Neural cell (in vitro differentiated cells): ENCODE measurements at regions not wholly inside any gene's neighbourhood (a gene's known extent, or its start where the extent isn't known, plus 50 kb on each side); places are given as distances from the start of the nearest gene placed in this dataset.

ENCODE experiments used
- H2AFZ ChIP-seq: fragments of 200-600, 300-800 bp; sonication (generic), shearing (Covaris generic); 2 replicates; pipeline ENCODE4 v1.6.0; 2014; ENCODE audit warnings: low read depth, mild to moderate bottlenecking, antibody characterized with exemption, low read length, moderate library complexity
- H3F3A ChIP-seq: fragments of 200-600 bp; shearing (Covaris generic); 2 replicates; pipeline ENCODE4 v1.6.1; 2016; ENCODE audit warnings: mild to moderate bottlenecking, moderate library complexity, mixed read lengths, antibody characterized with exemption, low read length; ENCODE audit not compliant: insufficient read depth, poor library complexity, severe bottlenecking
- H3K27ac ChIP-seq: fragments of 200-600, 300-800 bp; sonication (generic), shearing (Covaris generic); 2 replicates; pipeline ENCODE4 v1.5.1; 2014; ENCODE audit warnings: mild to moderate bottlenecking, low read length, moderate library complexity
- H3K27me3 ChIP-seq: fragments of 300-800, 200-600 bp; sonication (generic), shearing (Covaris generic); 2 replicates; pipeline ENCODE4 v1.6.0; 2014; ENCODE audit warnings: mild to moderate bottlenecking, low read depth, low read length, moderate library complexity; ENCODE audit not compliant: insufficient read depth
- H3K36me3 ChIP-seq: fragments of 300-800, 200-600 bp; sonication (generic), shearing (Covaris generic); 2 replicates; pipeline ENCODE4 v1.5.1; 2014; ENCODE audit warnings: mild to moderate bottlenecking, antibody characterized with exemption, low read length, moderate library complexity; ENCODE audit not compliant: insufficient read depth
- H3K4me2 ChIP-seq: fragments of 300-800, 200-600 bp; sonication (generic), shearing (Covaris generic); 2 replicates; pipeline ENCODE4 v1.6.0; 2014; ENCODE audit warnings: mild to moderate bottlenecking, low read length
- H3K4me3 ChIP-seq: fragments of 300-800, 200-600 bp; sonication (generic), shearing (Covaris generic); 2 replicates; pipeline ENCODE4 v1.5.1; 2014; ENCODE audit warnings: mild to moderate bottlenecking, low read length, moderate library complexity
- H3K79me2 ChIP-seq: fragments of 200-600 bp; shearing (Covaris generic); replicated peaks from 2 replicates; pipeline ENCODE4 v1.6.0; 2014; ENCODE audit warnings: mild to moderate bottlenecking, low read length, moderate library complexity; ENCODE audit not compliant: insufficient read depth
- H3K9ac ChIP-seq: fragments of 300-800, 200-600 bp; sonication (generic), shearing (Covaris generic); 2 replicates; pipeline ENCODE4 v1.6.1; 2016; ENCODE audit warnings: mild to moderate bottlenecking, low read length, mixed read lengths
- H3K9me2 ChIP-seq: fragments of 200-600 bp; shearing (Covaris generic); 2 replicates; pipeline ENCODE4 v1.6.1; 2016; ENCODE audit warnings: mild to moderate bottlenecking, low read length, mixed read lengths; ENCODE audit not compliant: insufficient read depth
- H3K9me3 ChIP-seq: fragments of 200-600, 300-800 bp; sonication (generic), shearing (Covaris generic); 2 replicates; pipeline ENCODE4 v1.6.1; 2016; ENCODE audit warnings: mild to moderate bottlenecking, mixed run types, low read length, moderate library complexity, mixed read lengths
- H4K20me1 ChIP-seq: fragments of 200-600 bp; shearing (Covaris generic); 2 replicates; pipeline ENCODE4 v1.6.1; 2016; ENCODE audit warnings: mild to moderate bottlenecking, mixed run types; ENCODE audit not compliant: insufficient read depth
- CTCF ChIP-seq: fragments of 450-650 bp; IDR thresholded peaks from 2 replicates; pipeline ENCODE4 v1.5.1; 2014; ENCODE audit warnings: antibody characterized with exemption, mild to moderate bottlenecking, moderate library complexity; ENCODE audit not compliant: poor library complexity, severe bottlenecking
- EP300 ChIP-seq: fragments of 450-650 bp; conservative IDR thresholded peaks from 2 replicates; pipeline ENCODE4 v1.6.1; 2014; ENCODE audit warnings: antibody characterized with exemption, mild to moderate bottlenecking, moderate library complexity; ENCODE audit not compliant: poor library complexity, severe bottlenecking
- EZH2 ChIP-seq: fragments of 200-600, 300-800 bp; shearing (Covaris generic), sonication (generic); IDR thresholded peaks from 2 replicates; pipeline ENCODE4 v1.6.1; 2014; ENCODE audit warnings: antibody characterized with exemption, low read length, borderline replicate concordance, mild to moderate bottlenecking; ENCODE audit not compliant: insufficient read depth, poor library complexity, severe bottlenecking
- MXI1 ChIP-seq: fragments of 450-650 bp; conservative IDR thresholded peaks from 2 replicates; pipeline ENCODE4 v1.6.1; 2014; ENCODE audit warnings: antibody characterized with exemption, mild to moderate bottlenecking; ENCODE audit not compliant: poor library complexity, severe bottlenecking
- POLR2AphosphoS5 ChIP-seq: IDR thresholded peaks from 2 replicates; pipeline ENCODE4 v1.6.1; 2012
- RAD21 ChIP-seq: fragments of 450-650 bp; conservative IDR thresholded peaks from 2 replicates; pipeline ENCODE4 v1.6.1; 2014; ENCODE audit warnings: antibody characterized with exemption, mild to moderate bottlenecking, moderate library complexity
- REST ChIP-seq: IDR thresholded peaks from 2 replicates; pipeline ENCODE4 v1.6.1; 2012; ENCODE audit warnings: borderline replicate concordance
- SMC3 ChIP-seq: fragments of 450-650 bp; conservative IDR thresholded peaks from 2 replicates; pipeline ENCODE4 v1.6.1; 2014; ENCODE audit warnings: antibody characterized with exemption, mild to moderate bottlenecking, moderate library complexity; ENCODE audit not compliant: poor library complexity
- TAF1 ChIP-seq: IDR thresholded peaks from 2 replicates; pipeline ENCODE4 v1.6.1; 2012; ENCODE audit warnings: low read depth

- Histone ChIP-seq H3K27ac (no peak overlapping the region), H3K9me3 (no peaks in the 10 kb centered on the region), H3K9ac (no peak overlapping the region), H3K9me2 (no peaks in the 10 kb centered on the region), H4K20me1 (no peaks in the 10 kb centered on the region), H2AFZ (no peak overlapping the region), H3K27me3 (no peaks in the 10 kb centered on the region), H3K79me2 (no peaks in the 10 kb centered on the region), H3K4me3 (no peak overlapping the region), H3K36me3 (no peaks in the 10 kb centered on the region), H3K4me2 (no peak overlapping the region), H3F3A (no peaks in the 10 kb centered on the region)
- TF ChIP-seq SMC3 (no peak), RAD21 (no peak), EP300 (no peak), POLR2AphosphoS5 (no peak), TAF1 (no peak), EZH2 (no peak), CTCF (no peak), MXI1 (no peak)
These were observed 236.8 kb upstream of the FMN2 start for GRCh38 chr1:239854922-239855321.

- H3K27ac ChIP-seq, result no peak overlapping the region
- H3K9me3 ChIP-seq, result no peaks in the 10 kb centered on the region
- no peaks in the 10 kb centered on the region for H3K79me2 ChIP-seq
- no peak overlapping the region for H2AFZ ChIP-seq
- no peak overlapping the region for H3K4me3 ChIP-seq
- H4K20me1 ChIP-seq, result no peaks in the 10 kb centered on the region
- TF ChIP-seq RAD21 (no peak), REST (no peak), MXI1 (no peak), TAF1 (no peak), SMC3 (no peak), EZH2 (no peak), POLR2AphosphoS5 (no peak), CTCF (no peak), EP300 (no peak)
- H3K27me3 ChIP-seq, result no peaks in the 10 kb centered on the region
- no peaks in the 10 kb centered on the region for H3F3A ChIP-seq
- H3K9me2 ChIP-seq, result no peaks in the 10 kb centered on the region
- no peaks in the 10 kb centered on the region for H3K36me3 ChIP-seq
- no peak overlapping the region for H3K9ac ChIP-seq
- no peak overlapping the region for H3K4me2 ChIP-seq
These were observed 235.6 kb upstream of the FMN2 start for GRCh38 chr1:239856067-239856466.
